H1 (cell line): ENCODE measurements at regions not wholly inside any gene's neighbourhood (a gene's known extent, or its start where the extent isn't known, plus 50 kb on each side); places are given as distances from the start of the nearest gene placed in this dataset.

Experiments
- CTCF ChIA-PET: fragments of 300-600 bp; sonication (Branson Sonifier 250); formaldehyde crosslinking; loops from one replicate; lab custom pipeline; 2021; ENCODE audit not compliant: partially characterized antibody; lab: Charles Lee
- POLR2A ChIA-PET: fragments of 300-600 bp; sonication (Branson Sonifier 250); formaldehyde crosslinking; loops from one replicate; lab custom pipeline; 2021; ENCODE audit warnings: inconsistent platforms; ENCODE audit not compliant: partially characterized antibody; lab: Charles Lee
- DNase-seq, 2 experiments: peaks; one replicate each; pipeline versions ENCODE4 v3.0.0 to v3.0.0-alpha.2; 2010 to 2022; ENCODE audit warnings: low spot score in 2 of 2, low read depth in 1 of 2, mixed read lengths in 1 of 2
- FAIRE-seq: peaks from 2 replicates; lab custom pipeline; 2011; peaks lifted over from hg19 to GRCh38; lab: Jason Lieb, UNC
- H2AFZ ChIP-seq: 2 replicates; pipeline ENCODE4 v1.8.1; 2012; ENCODE audit warnings: low read length, inconsistent platforms
- H2AK5ac ChIP-seq: 2 replicates; pipeline ENCODE4 v1.6.1; 2013; ENCODE audit warnings: low read depth, low read length
- H2BK120ac ChIP-seq: replicated peaks from 2 replicates; pipeline ENCODE3; 2013; ENCODE audit warnings: low read depth, low read length, inconsistent platforms
- H2BK12ac ChIP-seq: 2 replicates; pipeline ENCODE4 v1.6.1; 2013; ENCODE audit warnings: low read depth, low read length
- H2BK15ac ChIP-seq: 2 replicates; pipeline ENCODE4 v1.6.1; 2013; ENCODE audit warnings: low read length
- H2BK20ac ChIP-seq: 2 replicates; pipeline ENCODE4 v1.6.1; 2013; ENCODE audit warnings: low read length
- H2BK5ac ChIP-seq: 2 replicates; pipeline ENCODE4 v1.6.1; 2013; ENCODE audit warnings: low read depth, low read length
- H3K14ac ChIP-seq: 2 replicates; pipeline ENCODE4 v1.6.1; 2013; ENCODE audit warnings: inconsistent platforms; ENCODE audit not compliant: insufficient read length
- H3K18ac ChIP-seq: 2 replicates; pipeline ENCODE4 v1.6.1; 2013; ENCODE audit warnings: low read length; ENCODE audit errors: extremely low read depth
- H3K23ac ChIP-seq: 2 replicates; pipeline ENCODE4 v1.6.1; 2013; ENCODE audit warnings: inconsistent platforms; ENCODE audit not compliant: insufficient read length
- H3K23me2 ChIP-seq: 2 replicates; pipeline ENCODE4 v1.6.1; 2013; ENCODE audit warnings: low read depth, low read length
- H3K27ac ChIP-seq: 2 replicates; pipeline ENCODE4 v1.6.1; 2011; ENCODE audit warnings: low read depth, low read length, inconsistent platforms
- H3K27me3 ChIP-seq, 4 experiments: replicated peaks in 1 of 4; 1 replicate in 1 of 4; 2 replicates in 3 of 4; pipeline versions ENCODE4 v1.6.1 to v1.8.1; 2011 to 2013; ENCODE audit warnings: low read length in 3 of 4, mild to moderate bottlenecking in 3 of 4, inconsistent platforms in 2 of 4, mixed read lengths in 2 of 4, moderate library complexity in 1 of 4; ENCODE audit not compliant: control insufficient read depth in 3 of 4, insufficient read depth in 3 of 4; ENCODE audit errors: extremely low read depth in 1 of 4
- H3K36me3 ChIP-seq, 4 experiments: 2 replicates each; pipeline versions ENCODE4 v1.6.1 to v1.8.1; 2011 to 2013; ENCODE audit warnings: mild to moderate bottlenecking in 4 of 4, low read length in 3 of 4, moderate library complexity in 2 of 4, control low read depth in 1 of 4, inconsistent platforms in 1 of 4; ENCODE audit not compliant: insufficient read depth in 4 of 4, control insufficient read depth in 2 of 4
- H3K4ac ChIP-seq: replicated peaks from 2 replicates; pipeline ENCODE3; 2013; ENCODE audit warnings: low read length, low read depth, mixed read lengths, inconsistent platforms; ENCODE audit not compliant: insufficient read length
- H3K4me1 ChIP-seq, 4 experiments: replicated peaks in 1 of 4; 1 replicate in 1 of 4; 2 replicates in 3 of 4; pipeline versions ENCODE4 v1.6.1 to v1.8.1; 2011 to 2013; ENCODE audit warnings: low read length in 3 of 4, inconsistent platforms in 2 of 4, mixed read lengths in 1 of 4; ENCODE audit not compliant: insufficient read depth in 4 of 4, control insufficient read depth in 3 of 4
- H3K4me2 ChIP-seq, 2 experiments: 2 replicates each; pipeline versions ENCODE4 v1.6.1 to v1.8.1; 2011 to 2013; ENCODE audit warnings: low read depth in 2 of 2, low read length in 2 of 2, control low read depth in 1 of 2, inconsistent platforms in 1 of 2, mild to moderate bottlenecking in 1 of 2; ENCODE audit not compliant: insufficient read depth in 1 of 2
- H3K4me3 ChIP-seq, 4 experiments: fragments of 200-600, 300-600 bp in 1 of 4; sonication (generic), shearing (Covaris generic), sonication (Bioruptor Twin) in 1 of 4; 2 replicates each; pipeline versions ENCODE4 v1.5.1 to v1.8.1; 2011 to 2016; ENCODE audit warnings: low read length in 4 of 4, low read depth in 3 of 4, control low read depth in 2 of 4, inconsistent platforms in 2 of 4, mild to moderate bottlenecking in 2 of 4, mixed read lengths in 1 of 4, moderate library complexity in 1 of 4; ENCODE audit not compliant: insufficient read depth in 2 of 4; ENCODE audit errors: extremely low read depth in 1 of 4
- H3K56ac ChIP-seq: replicated peaks from 2 replicates; pipeline ENCODE3; 2013; ENCODE audit warnings: low read depth, mild to moderate bottlenecking, mixed read lengths, low read length, inconsistent platforms; ENCODE audit not compliant: insufficient read length
- H3K79me1 ChIP-seq: 2 replicates; pipeline ENCODE4 v1.6.1; 2013; ENCODE audit warnings: low read depth, low read length, control low read depth
- H3K79me2 ChIP-seq, 2 experiments: 2 replicates each; pipeline versions ENCODE4 v1.6.1 to v1.8.1; 2012 to 2013; ENCODE audit warnings: low read length in 2 of 2, mild to moderate bottlenecking in 2 of 2, inconsistent platforms in 1 of 2; ENCODE audit not compliant: insufficient read depth in 2 of 2, control insufficient read depth in 1 of 2
- H3K9ac ChIP-seq, 4 experiments: replicated peaks in 1 of 4; 1 replicate in 1 of 4; 2 replicates in 3 of 4; pipeline versions ENCODE4 v1.6.1 to v1.8.1; 2011 to 2013; ENCODE audit warnings: low read depth in 3 of 4, low read length in 3 of 4, control low read depth in 2 of 4, mild to moderate bottlenecking in 2 of 4, moderate library complexity in 2 of 4, inconsistent platforms in 1 of 4; ENCODE audit errors: extremely low read depth in 1 of 4
- H3K9me3 ChIP-seq, 2 experiments: 2 replicates each; pipeline versions ENCODE4 v1.6.1 to v1.8.1; 2012 to 2013; ENCODE audit warnings: mild to moderate bottlenecking in 2 of 2, moderate library complexity in 2 of 2, control low read depth in 1 of 2, inconsistent platforms in 1 of 2, low read depth in 1 of 2, low read length in 1 of 2, mixed read lengths in 1 of 2; ENCODE audit not compliant: insufficient read depth in 2 of 2
- H4K20me1 ChIP-seq, 2 experiments: replicated peaks in 1 of 2; 2 replicates each; pipeline versions ENCODE3 to v1.8.1; 2011 to 2013; ENCODE audit warnings: inconsistent platforms in 2 of 2, low read length in 2 of 2, mild to moderate bottlenecking in 1 of 2; ENCODE audit not compliant: insufficient read depth in 2 of 2, control insufficient read depth in 1 of 2
- H4K5ac ChIP-seq: 2 replicates; pipeline ENCODE4 v1.6.1; 2013; ENCODE audit warnings: low read length, low read depth, mixed read lengths, inconsistent platforms; ENCODE audit not compliant: insufficient read length
- H4K8ac ChIP-seq: 2 replicates; pipeline ENCODE4 v1.8.0; 2013; ENCODE audit warnings: mild to moderate bottlenecking, moderate library complexity, low read length, inconsistent platforms; ENCODE audit not compliant: insufficient read depth; ENCODE audit errors: extremely low read depth
- H4K91ac ChIP-seq: replicated peaks from 2 replicates; pipeline ENCODE3; 2013; ENCODE audit warnings: low read length, mixed read lengths, inconsistent platforms; ENCODE audit not compliant: insufficient read length
- BACH1 ChIP-seq: IDR thresholded peaks from 2 replicates; pipeline ENCODE4 v1.6.1; 2012; ENCODE audit warnings: low read length, improper control_type of control experiment
- EP300 ChIP-seq, 2 experiments: IDR thresholded peaks; 1 replicate in 1 of 2; 2 replicates in 1 of 2; pipeline ENCODE4 v1.6.1; 2011 to 2012; ENCODE audit warnings: low read depth in 2 of 2, low read length in 2 of 2, mild to moderate bottlenecking in 2 of 2, borderline replicate concordance in 1 of 2, inconsistent platforms in 1 of 2, moderate library complexity in 1 of 2
- HDAC6 ChIP-seq: IDR thresholded peaks from one replicate; pipeline ENCODE4 v1.7.1; 2012; ENCODE audit warnings: low read depth, mild to moderate bottlenecking, inconsistent platforms, low read length, moderate library complexity
- KDM4A ChIP-seq: IDR thresholded peaks from one replicate; pipeline ENCODE4 v1.7.1; 2012; ENCODE audit warnings: low read depth, mild to moderate bottlenecking, moderate library complexity, low read length, inconsistent platforms; ENCODE audit not compliant: severe bottlenecking
- NANOG ChIP-seq: IDR thresholded peaks from 2 replicates; pipeline ENCODE4 v1.6.1; 2011; ENCODE audit warnings: low read length, low read depth, mild to moderate bottlenecking, inconsistent platforms; ENCODE audit not compliant: insufficient read depth, poor library complexity, severe bottlenecking
- SAP30 ChIP-seq: fragments of 300-600 bp; sonication (generic); IDR thresholded peaks from 2 replicates; pipeline ENCODE4 v1.7.1; 2012; ENCODE audit warnings: low read length, moderate library complexity, mild to moderate bottlenecking, inconsistent platforms; ENCODE audit not compliant: insufficient read depth, insufficient replicate concordance
- TAF7 ChIP-seq: optimal IDR thresholded peaks from 2 replicates; pipeline ENCODE3; 2011; ENCODE audit warnings: low read depth, mild to moderate bottlenecking, inconsistent platforms, low read length, moderate library complexity, borderline replicate concordance
- ZNF274 ChIP-seq: IDR thresholded peaks from 2 replicates; pipeline ENCODE4 v1.7.0; 2012; ENCODE audit warnings: low read length, borderline replicate concordance; ENCODE audit errors: extremely low read depth
- WGBS, 2 experiments: shearing (Covaris generic) in 1 of 2; methylation state at CpG; one replicate each; pipeline versions ENCODE4 v1.1.6 to v1.1.7; 2013 to 2015; ENCODE audit warnings: low lambda C conversion rate in 2 of 2, mixed read lengths in 2 of 2, inconsistent platforms in 1 of 2, low coverage in 1 of 2, missing lambda C conversion rate in 1 of 2; ENCODE audit not compliant: insufficient replicate concordance in 2 of 2, insufficient coverage in 1 of 2, insufficient read length in 1 of 2; ENCODE audit errors: extremely low coverage in 1 of 2, missing lambda C conversion rate in 1 of 2; 5-methylcytosine and 5-hydroxymethylcytosine counted together
- TF ChIP-seq, protein P1 (sequence below): IDR thresholded peaks from 2 replicates; pipeline ENCODE4 v1.6.1; 2012; ENCODE audit warnings: inconsistent platforms
- TF ChIP-seq, protein P2 (sequence below): IDR thresholded peaks from 2 replicates; pipeline ENCODE4 v1.6.1; 2012; ENCODE audit warnings: low read length, inconsistent platforms

DNA sequence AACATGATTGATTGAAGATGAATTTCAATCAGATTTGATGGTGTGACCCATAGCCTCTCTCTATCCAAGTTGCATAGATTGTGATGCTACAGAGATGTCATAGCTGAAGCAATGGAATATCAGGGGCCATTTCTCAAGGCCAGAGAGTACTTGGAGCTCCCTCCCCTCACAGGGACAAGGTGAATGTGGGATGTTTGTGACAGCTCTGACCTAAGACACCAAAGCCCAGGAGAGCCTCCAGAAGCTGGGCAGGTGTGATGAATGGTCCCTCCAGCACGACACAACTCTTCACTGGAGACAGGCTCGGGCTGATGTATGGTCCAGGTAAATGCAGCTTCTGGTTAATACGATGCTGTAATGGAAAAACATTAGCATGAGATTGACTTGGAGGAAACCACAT is 101.0 kb upstream of the ZC3H12A start:
- no peak for DNase-seq
- H3K79me1 ChIP-seq, result no peaks in the 10 kb centered on the region
- no peak overlapping the region for H3K4me3 ChIP-seq
- no peaks in the 10 kb centered on the region for H3K23me2 ChIP-seq
- H3K56ac ChIP-seq, result no peak overlapping the region
- no peak for FAIRE-seq
- no peak overlapping the region for H2BK20ac ChIP-seq
- no peak overlapping the region for H2AFZ ChIP-seq
- no peak overlapping the region for H2AK5ac ChIP-seq
- no peak overlapping the region for H4K8ac ChIP-seq
- H3K4me1 ChIP-seq, result no peaks in the 10 kb centered on the region
- no peaks in the 10 kb centered on the region for H3K27me3 ChIP-seq
- H3K79me2 ChIP-seq, result no peaks in the 10 kb centered on the region
- no peak overlapping the region for H3K4ac ChIP-seq
- no peaks in the 10 kb centered on the region for H4K20me1 ChIP-seq
- ChIA-PET POLR2A (interaction anchor here (1.4 kb wide), 1 partner anchor 9 kb away, joined by 4 read pairs; no protein-coding TSS in a partner anchor), CTCF (interaction anchor here (0.7 to 1.6 kb wide), 8 partner anchors 9 to 819 kb away, joined by 3 to 8 read pairs (median 4); no protein-coding TSS in a partner anchor)
- H3K18ac ChIP-seq, result no peak overlapping the region
- no peak overlapping the region for H2BK12ac ChIP-seq
- no peak overlapping the region for H2BK120ac ChIP-seq
- no peak overlapping the region for H4K91ac ChIP-seq
- no peak overlapping the region for H3K23ac ChIP-seq
- H2BK15ac ChIP-seq, result no peak overlapping the region
- H4K5ac ChIP-seq, result no peak overlapping the region
- H3K27ac ChIP-seq, result no peak overlapping the region
- 83% methylated on average over 3 of the region's 3 CpGs; no CpG with 5 or more reads in 1 of the 2 experiments for WGBS, 2 experiments
- H3K9ac ChIP-seq, result no peak overlapping the region
- no peak overlapping the region for H3K14ac ChIP-seq
- H3K9me3 ChIP-seq, result no peaks in the 10 kb centered on the region
- no peak overlapping the region for H3K4me2 ChIP-seq
- H3K36me3 ChIP-seq, result no peaks in the 10 kb centered on the region
- H2BK5ac ChIP-seq, result no peak overlapping the region
- TF ChIP-seq NANOG (no peak), TAF7 (no peak), BACH1 (no peak), HDAC6 (no peak), EP300 (IDR thresholded peaks at IDR 0.05; ENCODE audit: borderline replicate concordance in 1 of 2, low read depth in 2 of 2, low read length in 2 of 2) (no peak), SAP30 (no peak), KDM4A (no peak), ZNF274 (no peak)
- TF ChIP-seq, protein P1, sequence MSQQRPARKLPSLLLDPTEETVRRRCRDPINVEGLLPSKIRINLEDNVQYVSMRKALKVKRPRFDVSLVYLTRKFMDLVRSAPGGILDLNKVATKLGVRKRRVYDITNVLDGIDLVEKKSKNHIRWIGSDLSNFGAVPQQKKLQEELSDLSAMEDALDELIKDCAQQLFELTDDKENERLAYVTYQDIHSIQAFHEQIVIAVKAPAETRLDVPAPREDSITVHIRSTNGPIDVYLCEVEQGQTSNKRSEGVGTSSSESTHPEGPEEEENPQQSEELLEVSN, result no peak
- TF ChIP-seq, protein P2, sequence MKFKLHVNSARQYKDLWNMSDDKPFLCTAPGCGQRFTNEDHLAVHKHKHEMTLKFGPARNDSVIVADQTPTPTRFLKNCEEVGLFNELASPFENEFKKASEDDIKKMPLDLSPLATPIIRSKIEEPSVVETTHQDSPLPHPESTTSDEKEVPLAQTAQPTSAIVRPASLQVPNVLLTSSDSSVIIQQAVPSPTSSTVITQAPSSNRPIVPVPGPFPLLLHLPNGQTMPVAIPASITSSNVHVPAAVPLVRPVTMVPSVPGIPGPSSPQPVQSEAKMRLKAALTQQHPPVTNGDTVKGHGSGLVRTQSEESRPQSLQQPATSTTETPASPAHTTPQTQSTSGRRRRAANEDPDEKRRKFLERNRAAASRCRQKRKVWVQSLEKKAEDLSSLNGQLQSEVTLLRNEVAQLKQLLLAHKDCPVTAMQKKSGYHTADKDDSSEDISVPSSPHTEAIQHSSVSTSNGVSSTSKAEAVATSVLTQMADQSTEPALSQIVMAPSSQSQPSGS, result no peak
